ENCODE measurements at regions not wholly inside any gene's neighbourhood (a gene's known extent, or its start where the extent isn't known, plus 50 kb on each side); places are given as distances from the start of the nearest gene placed in this dataset.

GRCh38 chr9:124179196-124180071 is 78.3 kb upstream of the NEK6 start:
- DNase-seq: no peak

GRCh38 chr9:124180557-124180956 is 77.2 kb upstream of the NEK6 start:
- no peak for DNase-seq

- DNase-seq: no peak
Observed at GRCh38 chr9:124182741-124183140, 75.0 kb upstream of the NEK6 start.

- DNase-seq: no peak
Observed at GRCh38 chr9:124183772-124184171, 74.0 kb upstream of the NEK6 start.

GRCh38 chr9:124185413-124185812 is 72.3 kb upstream of the NEK6 start:
- no peak for DNase-seq

- DNase-seq: no peak
Observed at GRCh38 chr9:124187311-124187710, 70.4 kb upstream of the NEK6 start.

GRCh38 chr9:124188331-124189110 is 69.2 kb upstream of the NEK6 start:
- no peak for DNase-seq

GRCh38 chr9:124190761-124191160 is 67.0 kb upstream of the NEK6 start:
- no peak for DNase-seq

- no peak for DNase-seq
Observed at GRCh38 chr9:124191691-124192395, 65.9 kb upstream of the NEK6 start.

GRCh38 chr9:124196814-124197176 is 61.0 kb upstream of the NEK6 start:
- no peak for DNase-seq

- DNase-seq: no peak
Observed at GRCh38 chr9:124197177-124198095, 60.3 kb upstream of the NEK6 start.

- DNase-seq: no peak
Observed at GRCh38 chr9:124198331-124198730, 59.4 kb upstream of the NEK6 start.

GRCh38 chr9:124198948-124199347 is 58.8 kb upstream of the NEK6 start:
- DNase-seq: no peak

GRCh38 chr9:124199474-124199873 is 58.3 kb upstream of the NEK6 start:
- DNase-seq: no peak

GRCh38 chr9:124202447-124202971 is 55.2 kb upstream of the NEK6 start:
- no peak for DNase-seq

GRCh38 chr9:124205686-124206352 is 51.9 kb upstream of the NEK6 start:
- DNase-seq: no peak

- no peak for DNase-seq
Observed at GRCh38 chr9:124206391-124206790, 51.4 kb upstream of the NEK6 start.
